Breast epithelium (tissue), 3 donors: ENCODE measurements at regions not wholly inside any gene's neighbourhood (a gene's known extent, or its start where the extent isn't known, plus 50 kb on each side); places are given as distances from the start of the nearest gene placed in this dataset.

ENCODE experiments used
- CTCF ChIP-seq, 3 donors: fragments of 450-650 bp; IDR thresholded peaks; one replicate each; pipeline ENCODE4 v1.5.1; 2016 to 2017; ENCODE audit warnings: antibody characterized with exemption in 3 of 3, mild to moderate bottlenecking in 3 of 3, moderate library complexity in 3 of 3
- POLR2AphosphoS5 ChIP-seq, 3 donors: sonication (generic); formaldehyde crosslinking; IDR thresholded peaks; one replicate each; pipeline ENCODE4 v1.6.1; 2017; ENCODE audit warnings: antibody characterized with exemption in 3 of 3

- TF ChIP-seq CTCF (IDR thresholded peaks at IDR 0.05) (no peak), POLR2AphosphoS5 (IDR thresholded peaks at IDR 0.05) (no peak)
Measured at GRCh38 chr21:28200726-28201125, 792.0 kb downstream of the LTN1 start.
